Suprapubic skin (tissue), 4 donors: ENCODE measurements at regions not wholly inside any gene's neighbourhood (a gene's known extent, or its start where the extent isn't known, plus 50 kb on each side); places are given as distances from the start of the nearest gene placed in this dataset.

Experiments used
- DNase-seq, 2 donors: peaks; one replicate each; pipeline ENCODE4 v3.0.0-alpha.2; 2019; ENCODE audit warnings: low spot score in 2 of 2
- H3K27ac ChIP-seq: fragments of 200-600 bp; sonication (generic); one replicate; pipeline ENCODE4 v1.5.1; 2019
- H3K27me3 ChIP-seq: fragments of 200-600 bp; sonication (generic); one replicate; pipeline ENCODE4 v1.5.1; 2019
- H3K36me3 ChIP-seq: fragments of 200-600 bp; sonication (generic); one replicate; pipeline ENCODE4 v1.5.1; 2019
- H3K4me1 ChIP-seq: fragments of 200-600 bp; sonication (generic); one replicate; pipeline ENCODE4 v1.5.1; 2019
- H3K4me3 ChIP-seq: fragments of 200-600 bp; sonication (generic); one replicate; pipeline ENCODE4 v1.5.1; 2019; ENCODE audit warnings: mild to moderate bottlenecking
- H3K9me3 ChIP-seq: fragments of 200-600 bp; sonication (generic); one replicate; pipeline ENCODE4 v1.5.1; 2019
- EP300 ChIP-seq: sonication (generic); formaldehyde crosslinking; IDR thresholded peaks from one replicate; pipeline ENCODE4 v1.6.1; 2017; ENCODE audit warnings: antibody characterized with exemption
- POLR2A ChIP-seq, 2 donors: fragments of 450-650 bp; IDR thresholded peaks; one replicate each; pipeline ENCODE4 v1.6.1; 2017; ENCODE audit warnings: antibody characterized with exemption in 2 of 2, mild to moderate bottlenecking in 2 of 2, moderate library complexity in 2 of 2
- POLR2AphosphoS5 ChIP-seq, 3 donors: sonication (generic); formaldehyde crosslinking; IDR thresholded peaks; one replicate each; pipeline ENCODE4 v1.6.1; 2017; ENCODE audit warnings: antibody characterized with exemption in 3 of 3
- WGBS: methylation state at CpG from one replicate; pipeline ENCODE4 v1.1.5; 2018; 5-methylcytosine and 5-hydroxymethylcytosine counted together
- TF ChIP-seq, protein P1 (sequence below), 2 donors: fragments of 200-600 bp in 1 of 2; fragments of 450-650 bp in 1 of 2; sonication (generic) in 1 of 2; IDR thresholded peaks; one replicate each; pipeline ENCODE4 v1.5.1; 2016 to 2019; ENCODE audit warnings: antibody characterized with exemption in 2 of 2, mild to moderate bottlenecking in 1 of 2, moderate library complexity in 1 of 2

DNA sequence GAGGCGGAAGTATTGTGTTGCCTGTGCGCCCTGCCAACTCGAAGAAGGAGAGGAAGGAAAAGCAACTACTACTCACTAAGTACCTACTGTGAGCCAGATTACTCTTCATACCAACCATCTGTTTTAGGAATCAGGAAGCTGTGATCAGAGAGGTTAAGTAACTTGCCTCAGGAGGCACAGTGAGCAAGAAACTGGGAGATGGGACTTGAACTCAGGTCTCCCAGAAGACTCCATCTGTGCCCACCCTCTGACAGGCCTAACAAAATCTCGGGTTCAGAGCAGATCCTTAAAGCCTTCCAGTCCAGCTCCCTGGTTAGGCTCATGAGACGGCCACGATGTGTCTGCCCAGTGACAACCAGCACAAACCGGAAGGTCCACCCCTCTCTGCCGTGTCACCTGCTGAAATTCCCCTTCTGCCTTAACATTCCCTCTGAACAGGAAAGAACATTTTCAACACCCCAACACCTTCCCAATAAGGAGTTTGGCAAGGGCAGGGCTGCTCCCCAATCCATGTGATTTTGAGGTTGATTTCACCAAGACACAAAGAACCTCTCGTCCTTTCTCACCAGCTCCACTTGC lies 230.1 kb downstream of the TOMM20 start:
- Histone ChIP-seq H3K4me1 (peaks cover 16% of the 10 kb centered on the region), H3K27ac (peak overlapping the region; percentile 48), H3K9me3 (no peaks in the 10 kb centered on the region), H3K27me3 (no peaks in the 10 kb centered on the region), H3K4me3 (no peak overlapping the region), H3K36me3 (no peaks in the 10 kb centered on the region)
- no peak for TF ChIP-seq EP300
- no peak for TF ChIP-seq POLR2A (IDR thresholded peaks at IDR 0.05)
- 90% methylated on average over 9 of the region's 9 CpGs for WGBS
- DNase-seq = no peak

DNA sequence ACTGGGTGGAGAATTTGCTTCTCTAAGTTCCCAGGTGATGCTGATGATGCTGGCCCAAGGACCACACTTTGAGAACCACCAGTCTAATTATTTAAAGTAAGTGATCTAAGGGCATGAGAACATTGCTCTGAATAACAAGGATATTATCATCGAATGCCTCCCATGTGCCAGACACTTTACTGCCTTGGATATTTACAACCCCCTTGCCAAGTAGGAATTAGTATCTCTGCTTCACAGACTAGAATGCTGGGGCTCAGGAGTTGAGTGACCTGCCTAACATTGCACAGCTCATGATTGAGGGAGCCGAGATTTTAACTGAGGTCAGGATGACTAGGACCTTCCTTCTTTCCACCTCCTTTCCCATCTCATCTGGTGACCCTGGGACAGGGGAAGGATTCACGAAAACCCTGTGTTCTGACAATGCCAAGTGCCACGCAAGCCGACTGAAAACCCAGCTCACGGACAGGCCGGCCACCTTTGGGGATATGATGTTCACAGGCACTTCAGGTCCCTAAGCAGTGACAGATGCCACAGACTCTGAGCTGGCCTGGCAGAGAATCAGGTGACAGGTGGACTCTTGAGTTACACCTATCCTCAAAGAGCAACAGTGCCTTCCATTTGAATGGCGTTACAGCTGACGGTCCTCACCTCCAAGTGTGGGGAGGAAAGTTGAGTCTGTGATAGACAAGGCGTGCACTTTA lies 230.7 kb downstream of the TOMM20 start:
- no peak for TF ChIP-seq POLR2A (IDR thresholded peaks at IDR 0.05)
- no peak for TF ChIP-seq POLR2AphosphoS5 (IDR thresholded peaks at IDR 0.05)
- no peak for TF ChIP-seq EP300
- TF ChIP-seq, protein P1, sequence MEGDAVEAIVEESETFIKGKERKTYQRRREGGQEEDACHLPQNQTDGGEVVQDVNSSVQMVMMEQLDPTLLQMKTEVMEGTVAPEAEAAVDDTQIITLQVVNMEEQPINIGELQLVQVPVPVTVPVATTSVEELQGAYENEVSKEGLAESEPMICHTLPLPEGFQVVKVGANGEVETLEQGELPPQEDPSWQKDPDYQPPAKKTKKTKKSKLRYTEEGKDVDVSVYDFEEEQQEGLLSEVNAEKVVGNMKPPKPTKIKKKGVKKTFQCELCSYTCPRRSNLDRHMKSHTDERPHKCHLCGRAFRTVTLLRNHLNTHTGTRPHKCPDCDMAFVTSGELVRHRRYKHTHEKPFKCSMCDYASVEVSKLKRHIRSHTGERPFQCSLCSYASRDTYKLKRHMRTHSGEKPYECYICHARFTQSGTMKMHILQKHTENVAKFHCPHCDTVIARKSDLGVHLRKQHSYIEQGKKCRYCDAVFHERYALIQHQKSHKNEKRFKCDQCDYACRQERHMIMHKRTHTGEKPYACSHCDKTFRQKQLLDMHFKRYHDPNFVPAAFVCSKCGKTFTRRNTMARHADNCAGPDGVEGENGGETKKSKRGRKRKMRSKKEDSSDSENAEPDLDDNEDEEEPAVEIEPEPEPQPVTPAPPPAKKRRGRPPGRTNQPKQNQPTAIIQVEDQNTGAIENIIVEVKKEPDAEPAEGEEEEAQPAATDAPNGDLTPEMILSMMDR (IDR thresholded peaks at IDR 0.05) = no peak
- Histone ChIP-seq H3K27me3 (no peaks in the 10 kb centered on the region), H3K4me3 (no peak overlapping the region), H3K36me3 (no peaks in the 10 kb centered on the region), H3K4me1 (peaks cover 21% of the 10 kb centered on the region), H3K9me3 (no peaks in the 10 kb centered on the region), H3K27ac (no peak overlapping the region)
- WGBS = 89% methylated on average over 10 of the region's 10 CpGs
- no peak for DNase-seq

DNA sequence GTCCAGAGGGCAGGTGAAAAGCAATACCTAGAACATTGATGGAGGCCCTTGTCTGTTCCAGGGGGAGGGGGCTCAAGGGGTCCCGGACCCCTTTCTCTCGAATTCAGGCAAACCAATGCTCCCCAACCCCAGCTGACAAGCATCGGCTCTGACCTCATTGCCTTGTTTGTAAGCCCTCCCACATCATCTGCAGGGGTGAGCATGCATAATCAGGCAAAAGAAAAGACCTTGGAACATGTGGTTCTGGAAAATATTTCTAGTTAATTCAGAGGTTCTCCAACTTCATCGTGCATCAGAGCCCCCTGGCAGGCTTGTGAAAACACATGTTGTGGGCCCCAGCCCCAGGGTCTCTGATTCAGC lies 231.3 kb downstream of the TOMM20 start:
- WGBS = 49% methylated on average over 4 of the region's 4 CpGs
- peaks cover 21% of the 10 kb centered on the region for H3K4me1 ChIP-seq
- no peaks in the 10 kb centered on the region for H3K36me3 ChIP-seq
- TF ChIP-seq EP300 (no peak), POLR2AphosphoS5 (IDR thresholded peaks at IDR 0.05) (no peak), POLR2A (IDR thresholded peaks at IDR 0.05) (no peak)
- TF ChIP-seq, protein P1 (IDR thresholded peaks at IDR 0.05) = no peak
- DNase-seq = no peak
- H3K27ac ChIP-seq = no peak overlapping the region
- no peak overlapping the region for H3K4me3 ChIP-seq
- H3K9me3 ChIP-seq = no peaks in the 10 kb centered on the region
- H3K27me3 ChIP-seq = no peaks in the 10 kb centered on the region

GRCh38 chr1:234896477-234897389 lies 231.9 kb downstream of the TOMM20 start:
- no peak for DNase-seq
- Histone ChIP-seq H3K4me3 (no peak overlapping the region), H3K27me3 (no peaks in the 10 kb centered on the region), H3K4me1 (peaks cover 21% of the 10 kb centered on the region), H3K9me3 (no peaks in the 10 kb centered on the region), H3K36me3 (no peaks in the 10 kb centered on the region), H3K27ac (no peak overlapping the region)
- 81% methylated on average over 15 of the region's 15 CpGs for WGBS
- TF ChIP-seq, protein P1 (IDR thresholded peaks at IDR 0.05) = no peak
- TF ChIP-seq POLR2AphosphoS5 (IDR thresholded peaks at IDR 0.05) (no peak), EP300 (no peak), POLR2A (IDR thresholded peaks at IDR 0.05) (no peak)

- WGBS = 68% methylated on average over 11 of the region's 11 CpGs
- H3K27ac ChIP-seq = peak overlapping the region; percentile 72
- peaks cover 16% of the 10 kb centered on the region for H3K4me1 ChIP-seq
- H3K4me3 ChIP-seq = no peak overlapping the region
- H3K36me3 ChIP-seq = no peaks in the 10 kb centered on the region
- no peaks in the 10 kb centered on the region for H3K9me3 ChIP-seq
- TF ChIP-seq POLR2AphosphoS5 (IDR thresholded peaks at IDR 0.05) (peak in 1 of 3 donors; percentile 27), EP300 (no peak), POLR2A (IDR thresholded peaks at IDR 0.05) (no peak)
- TF ChIP-seq, protein P1 (IDR thresholded peaks at IDR 0.05) = no peak
- DNase-seq = no peak
- H3K27me3 ChIP-seq = no peaks in the 10 kb centered on the region
These were observed 234.7 kb downstream of the TOMM20 start for GRCh38 chr1:234893725-234894630.
